Endothelial cell of umbilical vein (primary cell): ENCODE measurements at regions not wholly inside any gene's neighbourhood (a gene's known extent, or its start where the extent isn't known, plus 50 kb on each side); places are given as distances from the start of the nearest gene placed in this dataset.

Experiments
- BruUV-seq: library from RNA; stranded (reverse); fragments of 400-500 nt; replicated peaks from 2 replicates; lab custom pipeline; 2021; lab: Mats Ljungman, UMichigan
- CTCF ChIA-PET: fragments of 300-600, 350-600 bp; sonication (Branson Sonifier 250); formaldehyde crosslinking; loops from one replicate; lab custom pipeline; 2021; ENCODE audit warnings: antibody characterized with exemption, inconsistent platforms; lab: Charles Lee
- POLR2A ChIA-PET: fragments of 300-600, 350-600 bp; sonication (Branson Sonifier 250); formaldehyde crosslinking; loops from one replicate; lab custom pipeline; 2021; ENCODE audit warnings: antibody characterized with exemption, inconsistent platforms; lab: Charles Lee
- DNase-seq: peaks from one replicate; pipeline ENCODE4 v3.0.0-alpha.2; 2011; ENCODE audit warnings: low read depth, low spot score
- FAIRE-seq: peaks from 2 replicates; lab custom pipeline; 2011; peaks lifted over from hg19 to GRCh38; lab: Jason Lieb, UNC
- H2AFZ ChIP-seq: 2 replicates; pipeline ENCODE4 v1.6.0; 2012; ENCODE audit warnings: low read depth, low read length, control low read depth, inconsistent platforms
- H3K27ac ChIP-seq: 2 replicates; pipeline ENCODE4 v1.5.1; 2011; ENCODE audit warnings: low read depth, mild to moderate bottlenecking, control low read depth, low read length, moderate library complexity; ENCODE audit not compliant: insufficient read depth
- H3K27me3 ChIP-seq, 2 experiments: 2 replicates each; pipeline versions ENCODE4 v1.6.0 to v1.6.1; 2011; ENCODE audit warnings: low read length in 2 of 2, mixed read lengths in 1 of 2; ENCODE audit not compliant: control insufficient read depth in 2 of 2, insufficient read depth in 2 of 2
- H3K36me3 ChIP-seq, 2 experiments: 2 replicates in 1 of 2; 3 replicates in 1 of 2; pipeline ENCODE4 v1.5.1; 2011; ENCODE audit warnings: low read length in 2 of 2, mild to moderate bottlenecking in 1 of 2, moderate library complexity in 1 of 2; ENCODE audit not compliant: control insufficient read depth in 2 of 2, insufficient read depth in 2 of 2; ENCODE audit errors: extremely low read depth in 1 of 2
- H3K4me1 ChIP-seq: 3 replicates; pipeline ENCODE4 v1.5.1; 2011; ENCODE audit warnings: mild to moderate bottlenecking, low read length; ENCODE audit not compliant: control insufficient read depth, insufficient read depth; ENCODE audit errors: extremely low read depth
- H3K4me2 ChIP-seq: 2 replicates; pipeline ENCODE4 v1.6.1; 2011; ENCODE audit warnings: low read length, control low read depth, mixed read lengths; ENCODE audit not compliant: insufficient read depth
- H3K4me3 ChIP-seq, 3 experiments: fragments of 200-600 bp in 1 of 3; sonication (generic), shearing (Covaris generic) in 1 of 3; replicated peaks in 1 of 3; 2 replicates each; pipeline ENCODE4 v1.5.1; 2011 to 2016; ENCODE audit warnings: control low read depth in 3 of 3, low read length in 3 of 3, mild to moderate bottlenecking in 2 of 3, inconsistent platforms in 1 of 3, low read depth in 1 of 3, moderate library complexity in 1 of 3; ENCODE audit not compliant: insufficient read depth in 1 of 3
- H3K79me2 ChIP-seq: 2 replicates; pipeline ENCODE4 v1.6.0; 2012; ENCODE audit warnings: low read length, inconsistent platforms; ENCODE audit not compliant: control insufficient read depth, insufficient read depth
- H3K9ac ChIP-seq: replicated peaks from 2 replicates; pipeline ENCODE3; 2011; ENCODE audit warnings: low read length, control low read depth; ENCODE audit not compliant: insufficient read depth; ENCODE audit errors: extremely low read depth
- H3K9me1 ChIP-seq: replicated peaks from 3 replicates; pipeline ENCODE4 v1.6.0; 2011; ENCODE audit warnings: mild to moderate bottlenecking, low read length; ENCODE audit not compliant: control insufficient read depth, insufficient read depth; ENCODE audit errors: extremely low read depth
- H3K9me3 ChIP-seq: replicated peaks from 2 replicates; pipeline ENCODE4 v1.5.1; 2012; ENCODE audit warnings: low read length, inconsistent platforms; ENCODE audit not compliant: control insufficient read depth, insufficient read depth
- H4K20me1 ChIP-seq: replicated peaks from 2 replicates; pipeline ENCODE3; 2011; ENCODE audit warnings: mild to moderate bottlenecking, low read length; ENCODE audit not compliant: control insufficient read depth, insufficient read depth; ENCODE audit errors: extremely low read depth
- FOS ChIP-seq: IDR thresholded peaks from 2 replicates; pipeline ENCODE4 v1.6.1; 2011; ENCODE audit warnings: mild to moderate bottlenecking, low read length, moderate library complexity, borderline replicate concordance; ENCODE audit not compliant: insufficient read depth
- GATA2 ChIP-seq: IDR thresholded peaks from 2 replicates; pipeline ENCODE4 v1.7.0; 2011; ENCODE audit warnings: low read depth, mild to moderate bottlenecking, moderate library complexity, mixed read lengths, low read length; ENCODE audit not compliant: insufficient read length, insufficient read depth
- MYC ChIP-seq: IDR thresholded peaks from one replicate; pipeline ENCODE4 v1.6.1; 2011; ENCODE audit warnings: mild to moderate bottlenecking, low read depth, low read length
- POLR2A ChIP-seq: IDR thresholded peaks from 2 replicates; pipeline ENCODE4 v1.6.1; 2012; ENCODE audit warnings: low read depth, mild to moderate bottlenecking, control low read depth, low read length
- dilution Hi-C: fragments of 300-500 bp; cut with MboI; formaldehyde crosslinking; loops from one replicate; pipeline ENCODE4 v1.15.0; 2019; ENCODE audit warnings: low sequenced_read_pairs; ENCODE audit not compliant: extremely low pct_ligation_motif_present
- intact Hi-C: fragments of 100-400 bp; cut with micrococcal nuclease; formaldehyde crosslinking; loops from one replicate; pipeline ENCODE4 v1.10.0; 2022
- TF ChIP-seq, protein P1 (sequence below), 2 donors: IDR thresholded peaks; 1 replicate in 1 of 2; 2 replicates in 1 of 2; pipeline ENCODE4 v1.5.1; 2011; ENCODE audit warnings: low read length in 2 of 2, mild to moderate bottlenecking in 2 of 2, moderate library complexity in 2 of 2, control low read depth in 1 of 2, inconsistent platforms in 1 of 2, low read depth in 1 of 2; ENCODE audit not compliant: insufficient read depth in 1 of 2; ENCODE audit errors: extremely low read depth in 1 of 2
- TF ChIP-seq, protein P2 (sequence below): IDR thresholded peaks from 2 replicates; pipeline ENCODE4 v1.6.1; 2011; ENCODE audit not compliant: insufficient read depth, insufficient read length

GRCh38 chr3:106170636-106171035, 301.8 kb upstream of the CBLB start:
- H3K4me2 ChIP-seq = no peak overlapping the region
- CTCF ChIA-PET = interaction anchor here (1.4 kb wide), 1 partner anchor 439 kb away, joined by 3 read pairs; no protein-coding TSS in a partner anchor
- no peaks in the 10 kb centered on the region for H3K9me3 ChIP-seq
- H4K20me1 ChIP-seq = no peaks in the 10 kb centered on the region
- H3K27me3 ChIP-seq = no peaks in the 10 kb centered on the region
- no peak overlapping the region for H2AFZ ChIP-seq
- H3K4me3 ChIP-seq = no peak overlapping the region
- no peak for TF ChIP-seq GATA2
- intact Hi-C loops (no loop called here), dilution Hi-C loops (no loop called here)
- H3K9ac ChIP-seq = no peak overlapping the region
- FAIRE-seq = no peak
- H3K4me1 ChIP-seq = no peaks in the 10 kb centered on the region
- H3K27ac ChIP-seq = no peak overlapping the region
- no TSS peak for BruUV-seq
- POLR2A ChIA-PET = no interaction called here
- no peaks in the 10 kb centered on the region for H3K36me3 ChIP-seq
- DNase-seq = no peak
- no peaks in the 10 kb centered on the region for H3K79me2 ChIP-seq
- H3K9me1 ChIP-seq = no peaks in the 10 kb centered on the region

DNA sequence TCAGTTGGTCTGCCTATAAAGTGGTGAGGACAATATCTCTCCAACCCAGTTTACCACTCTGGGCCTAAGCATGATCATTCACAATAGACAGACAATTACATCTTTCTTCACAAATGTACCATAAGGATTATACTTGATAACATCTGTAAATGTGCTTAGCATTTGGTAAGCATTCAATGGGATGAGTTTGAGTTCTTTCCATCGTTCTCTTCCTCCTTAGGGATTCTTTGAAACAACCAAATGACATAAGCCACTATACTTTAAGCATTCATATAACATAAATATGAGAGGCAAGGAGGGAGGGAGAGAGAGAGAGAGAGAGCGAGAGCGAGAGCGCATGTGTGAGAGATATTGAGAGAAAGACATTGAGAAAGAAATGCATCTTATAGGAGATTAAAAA, 303.3 kb upstream of the CBLB start:
- ChIA-PET POLR2A (no interaction called here), CTCF (no interaction called here)
- Histone ChIP-seq H3K9me1 (no peaks in the 10 kb centered on the region), H3K4me1 (no peaks in the 10 kb centered on the region), H3K9ac (no peak overlapping the region), H3K79me2 (no peaks in the 10 kb centered on the region), H3K36me3 (no peaks in the 10 kb centered on the region), H3K27me3 (no peaks in the 10 kb centered on the region), H3K4me3 (no peak overlapping the region), H4K20me1 (no peaks in the 10 kb centered on the region), H3K9me3 (no peaks in the 10 kb centered on the region), H2AFZ (no peak overlapping the region), H3K27ac (no peak overlapping the region), H3K4me2 (no peak overlapping the region)
- no peak for FAIRE-seq
- DNase-seq = no peak
- dilution Hi-C loops = no loop called here
- TF ChIP-seq, protein P1, sequence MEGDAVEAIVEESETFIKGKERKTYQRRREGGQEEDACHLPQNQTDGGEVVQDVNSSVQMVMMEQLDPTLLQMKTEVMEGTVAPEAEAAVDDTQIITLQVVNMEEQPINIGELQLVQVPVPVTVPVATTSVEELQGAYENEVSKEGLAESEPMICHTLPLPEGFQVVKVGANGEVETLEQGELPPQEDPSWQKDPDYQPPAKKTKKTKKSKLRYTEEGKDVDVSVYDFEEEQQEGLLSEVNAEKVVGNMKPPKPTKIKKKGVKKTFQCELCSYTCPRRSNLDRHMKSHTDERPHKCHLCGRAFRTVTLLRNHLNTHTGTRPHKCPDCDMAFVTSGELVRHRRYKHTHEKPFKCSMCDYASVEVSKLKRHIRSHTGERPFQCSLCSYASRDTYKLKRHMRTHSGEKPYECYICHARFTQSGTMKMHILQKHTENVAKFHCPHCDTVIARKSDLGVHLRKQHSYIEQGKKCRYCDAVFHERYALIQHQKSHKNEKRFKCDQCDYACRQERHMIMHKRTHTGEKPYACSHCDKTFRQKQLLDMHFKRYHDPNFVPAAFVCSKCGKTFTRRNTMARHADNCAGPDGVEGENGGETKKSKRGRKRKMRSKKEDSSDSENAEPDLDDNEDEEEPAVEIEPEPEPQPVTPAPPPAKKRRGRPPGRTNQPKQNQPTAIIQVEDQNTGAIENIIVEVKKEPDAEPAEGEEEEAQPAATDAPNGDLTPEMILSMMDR (IDR thresholded peaks at IDR 0.05; ENCODE audit: extremely low read depth in 1 of 2, insufficient read depth in 1 of 2, low read depth in 1 of 2, low read length in 2 of 2) = no peak
- TF ChIP-seq MYC (no peak), POLR2A (no peak), FOS (no peak)
- TF ChIP-seq, protein P2, sequence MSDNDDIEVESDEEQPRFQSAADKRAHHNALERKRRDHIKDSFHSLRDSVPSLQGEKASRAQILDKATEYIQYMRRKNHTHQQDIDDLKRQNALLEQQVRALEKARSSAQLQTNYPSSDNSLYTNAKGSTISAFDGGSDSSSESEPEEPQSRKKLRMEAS = no peak
- no TSS peak for BruUV-seq
- intact Hi-C loops = no loop called here
